ENCODE measurements at regions not wholly inside any gene's neighbourhood (a gene's known extent, or its start where the extent isn't known, plus 50 kb on each side); places are given as distances from the start of the nearest gene placed in this dataset.

- no peak for DNase-seq
These were observed 65.1 kb downstream of the SLC4A3 start for GRCh38 chr2:219692521-219692920.

- no peak for DNase-seq
These were observed 67.8 kb downstream of the SLC4A3 start for GRCh38 chr2:219695145-219695709.

GRCh38 chr2:219697811-219698747 lies 70.6 kb downstream of the SLC4A3 start:
- DNase-seq: no peak

DNA sequence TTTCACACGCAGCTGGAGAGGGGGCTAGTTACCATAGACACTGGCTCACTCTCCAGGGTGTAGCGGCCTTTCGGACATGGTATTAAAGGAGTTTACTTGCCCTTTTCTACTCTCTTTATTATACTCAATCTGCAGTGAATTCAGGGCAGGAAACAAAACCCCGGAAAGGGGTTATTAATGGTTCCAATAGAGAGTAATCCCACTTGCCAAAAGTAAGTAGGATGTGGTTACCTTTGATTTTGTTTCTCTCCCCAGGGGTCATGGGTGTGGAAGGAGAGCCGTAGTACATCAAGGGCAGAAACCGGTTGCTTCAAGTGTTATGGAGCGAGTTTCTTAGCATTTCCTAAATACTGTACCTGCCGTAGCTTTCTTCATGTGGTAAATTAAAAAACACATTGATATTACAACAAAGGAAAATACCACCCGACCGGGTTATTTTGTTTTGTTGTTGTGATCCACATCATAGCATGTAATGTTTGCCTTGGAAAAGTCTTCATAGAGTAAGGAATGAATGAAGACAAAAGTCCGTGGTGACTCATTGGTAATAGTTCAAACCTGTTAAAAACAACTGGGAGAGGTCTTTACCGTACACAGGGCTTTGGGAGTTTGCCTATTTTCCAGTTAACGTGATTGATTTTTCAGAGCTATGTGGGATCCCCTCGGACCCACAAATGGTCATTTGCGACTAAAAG lies 71.5 kb downstream of the SLC4A3 start:
- no peak for DNase-seq

DNA sequence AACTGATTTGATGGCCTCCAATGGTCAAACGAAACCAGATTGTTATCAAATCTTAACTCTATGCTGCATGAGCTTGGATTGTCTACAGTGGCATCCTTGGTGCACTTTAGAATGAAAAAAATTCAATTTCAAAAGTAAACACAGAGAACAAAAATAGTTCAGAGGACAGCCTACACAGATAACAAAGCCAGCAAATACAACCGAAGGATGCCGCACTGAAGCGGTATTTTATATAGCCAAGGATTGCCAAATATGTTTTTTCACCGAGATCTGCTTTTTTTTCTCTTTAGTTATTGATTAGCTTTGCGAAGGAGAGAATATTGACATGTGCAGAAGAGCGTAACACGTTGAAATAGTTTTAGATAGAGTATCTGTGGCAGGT lies 72.0 kb downstream of the SLC4A3 start:
- DNase-seq: no peak

DNA sequence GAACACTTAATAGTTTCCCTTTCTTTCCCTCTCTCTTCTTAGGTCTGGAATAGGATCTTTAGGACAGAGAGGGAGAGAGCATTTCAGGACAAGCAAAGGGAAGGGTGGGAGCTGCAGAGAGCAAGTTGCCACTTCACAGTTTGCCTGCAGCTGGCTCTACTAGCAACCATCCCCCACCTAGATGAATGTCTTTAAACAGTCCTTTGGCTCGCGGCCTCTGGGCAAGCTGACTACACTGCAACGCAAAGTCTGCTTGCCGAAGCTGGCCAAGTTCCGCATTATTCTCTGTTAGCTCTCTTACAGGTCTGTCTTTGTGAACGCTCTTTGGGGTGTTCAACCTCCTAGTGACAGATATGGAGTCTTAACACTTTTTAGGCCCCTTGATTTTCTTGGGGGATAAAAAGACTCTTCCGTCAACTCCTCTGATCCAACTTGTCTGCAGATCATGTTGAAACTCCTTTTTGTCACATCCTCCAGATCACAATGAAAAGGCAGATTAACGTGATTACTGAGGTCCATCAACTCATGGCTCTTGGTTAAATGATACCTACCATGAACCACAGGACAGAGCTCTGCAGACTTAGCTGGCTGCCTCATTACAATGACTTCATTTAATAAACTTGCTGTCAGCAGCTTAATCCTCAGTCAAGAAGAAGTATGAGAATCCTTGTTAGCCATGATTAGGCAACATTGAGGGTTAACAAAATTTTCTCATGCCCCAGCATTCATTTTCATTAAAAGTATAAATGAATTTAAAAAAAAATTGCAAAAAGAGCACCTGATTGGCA lies 74.6 kb downstream of the SLC4A3 start:
- no peak for DNase-seq

- no peak for DNase-seq
These were observed 75.5 kb downstream of the SLC4A3 start for GRCh38 chr2:219702796-219703545.

GRCh38 chr2:219704878-219705277 lies 77.4 kb downstream of the SLC4A3 start:
- no peak for DNase-seq

DNA sequence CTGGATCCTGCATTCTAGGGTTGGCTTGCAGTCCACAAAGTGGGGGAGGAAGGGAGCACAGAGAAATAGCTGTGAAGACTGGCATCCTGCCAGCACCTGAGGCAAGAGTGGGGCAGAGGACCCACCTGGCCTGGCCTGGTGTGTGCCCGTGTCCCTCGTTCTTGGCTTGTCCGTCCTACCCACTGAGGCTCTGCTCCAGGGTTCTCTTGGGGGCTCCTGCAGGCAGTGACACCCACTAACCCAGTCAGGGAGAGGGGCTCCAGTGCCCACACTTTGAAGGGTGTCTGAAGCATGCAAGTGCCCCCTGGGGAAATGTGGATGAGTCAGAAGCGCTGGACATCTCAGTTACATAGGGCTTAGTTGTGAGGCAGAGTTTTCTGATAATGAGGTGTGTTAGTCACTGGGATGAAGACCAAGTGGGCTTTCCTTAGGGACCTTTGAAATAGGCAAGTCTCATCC lies 79.4 kb downstream of the SLC4A3 start:
- DNase-seq: no peak

DNA sequence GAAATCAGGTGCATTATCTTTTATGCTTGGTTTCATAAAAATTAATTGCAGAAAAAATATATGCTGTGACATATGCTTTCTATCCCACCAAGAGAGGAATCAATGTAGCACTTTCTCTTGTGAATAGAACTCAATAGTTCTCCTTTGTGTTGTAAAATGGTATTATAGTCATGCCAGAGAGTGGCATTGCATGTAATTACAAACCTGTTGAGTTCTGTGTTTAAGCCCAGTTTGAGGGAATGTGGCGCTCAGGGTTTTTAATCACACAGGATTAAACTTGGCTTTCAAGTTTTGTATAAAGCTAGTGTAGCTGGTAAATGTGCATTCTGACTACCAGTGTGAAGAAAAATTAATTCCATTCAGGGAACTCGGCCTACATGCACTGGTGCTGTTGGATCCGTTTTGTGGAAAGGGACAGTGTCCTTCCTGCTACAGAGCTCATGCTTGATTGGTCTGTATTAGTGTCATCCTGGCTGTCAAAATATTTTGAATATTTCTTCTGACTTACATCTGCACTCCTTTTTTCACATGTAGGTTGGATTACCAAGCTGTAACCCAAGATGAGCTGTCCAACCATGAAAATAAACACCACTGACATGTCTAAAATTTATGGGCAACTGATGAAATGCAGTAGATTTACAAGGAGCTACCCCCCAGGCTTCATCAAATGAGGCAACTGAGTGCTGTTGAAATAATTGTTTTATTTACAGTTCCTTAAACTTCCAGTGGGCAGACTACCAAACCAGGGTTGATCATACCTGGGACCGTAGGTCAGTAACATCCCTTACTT lies 80.3 kb downstream of the SLC4A3 start:
- DNase-seq: no peak

GRCh38 chr2:219709331-219709761 lies 81.9 kb downstream of the SLC4A3 start:
- DNase-seq: no peak

DNA sequence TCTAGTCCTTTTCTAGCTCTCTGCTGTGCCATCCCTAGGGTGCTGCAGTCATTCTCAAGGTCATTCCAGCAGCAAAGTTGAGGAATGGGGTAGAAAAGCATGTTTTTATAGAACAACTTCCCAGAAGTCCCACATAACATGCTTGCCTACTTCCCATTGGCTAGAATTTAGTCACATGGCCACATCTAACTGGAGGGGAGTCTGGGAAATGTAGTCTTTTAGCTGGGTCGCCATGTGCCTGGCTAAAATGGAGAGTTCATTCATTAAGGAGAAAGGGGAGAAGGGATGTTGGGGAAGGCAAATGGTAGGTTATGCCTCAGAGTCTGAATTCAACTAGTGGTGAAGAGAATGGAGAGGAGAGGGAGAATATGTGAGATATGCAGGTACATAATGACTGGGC lies 85.7 kb downstream of the SLC4A3 start:
- no peak for DNase-seq

- DNase-seq: no peak
These were observed 87.4 kb downstream of the SLC4A3 start for GRCh38 chr2:219714681-219715400.

- DNase-seq: no peak
These were observed 90.6 kb downstream of the SLC4A3 start for GRCh38 chr2:219718066-219718465.

- no peak for DNase-seq
These were observed 92.1 kb downstream of the SLC4A3 start for GRCh38 chr2:219719521-219719920.

DNA sequence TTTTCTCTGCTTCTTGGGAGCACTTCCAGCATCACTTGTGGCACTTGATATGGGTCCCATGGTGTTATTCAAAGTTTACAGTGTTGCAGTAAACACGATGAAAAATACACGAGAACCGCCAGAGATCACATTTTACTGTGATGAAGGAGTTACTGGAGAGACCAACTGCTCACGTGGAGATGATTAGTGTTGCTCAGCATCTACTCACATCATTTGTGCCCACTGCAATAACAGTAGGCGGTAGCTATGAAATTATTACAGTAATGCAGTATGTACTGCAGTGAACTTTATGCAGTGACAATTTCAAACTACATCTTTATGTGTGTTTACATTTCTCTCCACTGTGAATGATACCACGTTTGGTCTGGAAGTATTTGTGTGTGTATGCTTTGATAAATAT lies 93.5 kb downstream of the SLC4A3 start:
- DNase-seq: no peak

- DNase-seq: no peak
These were observed 94.9 kb downstream of the SLC4A3 start for GRCh38 chr2:219722276-219722879.

DNA sequence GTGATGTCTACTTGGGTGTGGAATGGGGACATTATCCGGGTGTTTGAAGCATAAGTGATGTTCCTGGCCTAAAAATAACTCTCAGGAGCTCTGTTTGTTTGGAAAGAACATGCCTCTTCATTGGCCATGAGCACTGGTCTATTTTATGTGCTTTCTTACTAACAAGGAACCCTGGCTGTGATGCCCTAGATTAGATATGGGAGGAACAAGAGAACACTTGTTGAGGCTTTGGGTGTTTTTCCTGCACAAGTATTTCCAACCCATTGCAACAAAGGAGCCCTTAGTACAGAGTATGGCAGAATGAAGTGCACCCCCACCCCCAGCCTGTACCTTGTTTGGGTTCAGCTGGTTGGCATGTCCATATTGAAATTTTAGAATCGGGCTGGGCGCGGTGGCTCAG lies 95.9 kb downstream of the SLC4A3 start:
- no peak for DNase-seq

DNA sequence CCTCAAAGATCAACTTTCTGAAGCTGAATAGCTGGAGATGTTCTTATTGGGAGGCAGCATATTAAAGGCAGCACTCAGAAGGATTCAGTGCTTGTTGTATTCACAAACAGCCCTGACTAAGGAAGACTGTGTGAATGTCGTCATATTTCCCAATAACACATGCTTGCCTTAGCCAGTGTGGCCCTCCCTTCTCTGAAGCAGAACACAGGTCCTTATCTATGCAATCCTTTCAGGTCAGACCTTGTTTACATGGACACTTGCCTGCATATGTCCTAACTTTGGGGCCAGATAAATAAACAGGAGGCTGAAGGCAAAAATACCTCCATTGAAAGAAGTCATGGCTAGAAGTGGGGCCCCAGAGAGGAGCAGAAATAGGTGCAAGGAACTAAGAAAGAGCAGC lies 97.2 kb downstream of the SLC4A3 start:
- no peak for DNase-seq

DNA sequence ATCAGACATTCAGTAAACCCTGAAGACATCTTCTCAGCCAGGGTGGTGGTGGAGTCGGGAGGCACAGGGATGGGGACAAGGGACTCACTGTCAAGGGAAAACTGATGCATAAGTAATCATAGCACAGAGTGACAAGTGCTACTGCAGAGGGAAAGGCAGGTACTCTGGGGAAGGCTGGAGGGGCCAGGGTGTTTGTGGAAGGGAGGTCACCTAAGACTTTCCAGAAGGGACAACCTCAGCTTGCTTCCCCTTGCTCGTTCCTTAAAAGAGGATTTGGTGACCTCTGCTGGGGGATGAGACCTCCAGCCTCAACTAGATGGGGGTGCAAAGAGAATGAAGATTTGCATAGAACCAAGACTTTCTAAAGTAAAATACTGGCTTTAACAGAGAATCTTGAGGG lies 99.5 kb downstream of the SLC4A3 start:
- no peak for DNase-seq
